Skin epidermis (tissue), 12 donors: ENCODE measurements at regions not wholly inside any gene's neighbourhood (a gene's known extent, or its start where the extent isn't known, plus 50 kb on each side); places are given as distances from the start of the nearest gene placed in this dataset.
A peak's percentile ranks its signal among the peaks of the same experiment; 100 is the strongest.
"Not testable (repeated sequence)": the region's sequence is repeated elsewhere in the genome, so short reads cannot be mapped to it uniquely, and the experiment has no call there.

Experiments
- H3K27ac ChIP-seq, 21 experiments: fragments of 200-600 bp; sonication (generic) in 11 of 21; one replicate each; pipeline ENCODE4 v1.5.0; 2020; ENCODE audit warnings: mild to moderate bottlenecking in 3 of 21, inconsistent platforms in 2 of 21, moderate library complexity in 2 of 21
- H3K4me3 ChIP-seq, 7 experiments: fragments of 200-600 bp; sonication (generic) in 2 of 7; one replicate each; pipeline ENCODE4 v1.5.0; 2020; ENCODE audit warnings: inconsistent platforms in 2 of 7, mild to moderate bottlenecking in 2 of 7, moderate library complexity in 1 of 7

- H3K27ac ChIP-seq = no peak overlapping the region
- no peak overlapping the region for H3K4me3 ChIP-seq
Measured at GRCh38 chr6:105713474-105714118, 310.7 kb upstream of the PREP start.

- H3K4me3 ChIP-seq = no peak overlapping the region
- no peak overlapping the region for H3K27ac ChIP-seq
Measured at GRCh38 chr6:105711216-105711615, 308.3 kb upstream of the PREP start.

DNA sequence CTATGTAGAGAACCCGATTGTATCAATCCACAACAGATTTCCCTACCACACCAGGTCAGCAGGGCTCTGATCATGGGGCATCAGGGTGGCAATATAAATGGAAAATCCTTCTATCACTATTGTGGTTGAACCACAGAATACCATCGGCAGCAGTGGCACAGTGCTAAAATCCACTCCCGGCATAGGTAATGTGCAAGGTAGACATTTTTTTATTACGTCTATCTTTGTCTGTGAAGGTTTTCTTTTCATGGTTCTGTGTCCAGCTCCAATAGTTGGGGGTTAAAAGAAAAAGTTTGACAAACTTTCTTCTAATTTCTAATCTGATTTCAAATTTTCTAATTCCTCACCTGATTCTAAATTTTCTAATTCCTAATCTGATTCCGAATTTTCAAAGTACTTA lies 302.7 kb upstream of the PREP start:
- no peak overlapping the region for H3K27ac ChIP-seq
- H3K4me3 ChIP-seq = no peak overlapping the region

GRCh38 chr6:105695461-105695860 lies 292.6 kb upstream of the PREP start:
- Histone ChIP-seq H3K4me3 (no peak overlapping the region), H3K27ac (no peak overlapping the region)

- Histone ChIP-seq H3K4me3 (no peak overlapping the region), H3K27ac (peak overlapping the region in 8 of 21 experiments; percentile 5 to 58 (median 32))
Measured at GRCh38 chr6:105692613-105693215, 289.8 kb upstream of the PREP start.

DNA sequence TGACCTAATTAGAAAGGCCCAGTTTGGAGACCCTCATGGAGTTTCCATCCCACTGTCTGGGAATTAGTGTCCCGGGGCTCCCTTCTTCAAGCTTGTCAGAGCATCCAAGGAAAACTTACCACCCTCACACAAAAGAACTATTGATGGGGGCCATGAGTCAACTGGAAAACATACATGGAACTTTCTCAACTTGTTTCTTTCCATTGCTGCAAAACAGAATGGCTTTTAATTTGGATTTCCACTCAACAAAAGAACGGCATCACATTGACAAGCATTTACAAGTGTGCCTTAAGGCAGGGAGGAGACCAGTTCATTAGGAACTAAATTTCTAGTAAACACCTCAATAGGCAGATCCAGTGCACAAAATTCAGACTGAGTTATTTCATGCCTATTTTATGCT lies 289.1 kb upstream of the PREP start:
- Histone ChIP-seq H3K4me3 (no peak overlapping the region), H3K27ac (peak overlapping the region in 7 of 21 experiments; percentile 12 to 58 (median 37))

DNA sequence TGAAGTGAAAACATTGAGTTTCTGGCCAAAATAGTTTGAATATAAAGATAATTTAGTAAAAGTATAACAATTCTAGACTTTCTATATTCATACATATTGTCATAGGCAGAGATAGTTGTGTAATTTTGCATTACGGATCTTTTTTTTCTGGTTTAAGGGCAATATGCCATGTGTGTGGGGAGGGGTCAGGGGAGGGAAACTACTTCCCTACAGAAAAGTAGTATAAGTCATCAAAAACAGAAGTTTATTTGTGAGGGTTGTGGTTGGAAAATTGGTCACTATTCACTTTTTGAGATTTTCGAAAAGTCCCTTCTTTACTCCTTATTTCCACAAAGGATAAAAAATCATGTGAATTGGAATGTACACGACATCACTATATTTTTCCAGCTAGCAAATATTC lies 288.2 kb upstream of the PREP start:
- Histone ChIP-seq H3K4me3 (no peak overlapping the region), H3K27ac (no peak overlapping the region)

DNA sequence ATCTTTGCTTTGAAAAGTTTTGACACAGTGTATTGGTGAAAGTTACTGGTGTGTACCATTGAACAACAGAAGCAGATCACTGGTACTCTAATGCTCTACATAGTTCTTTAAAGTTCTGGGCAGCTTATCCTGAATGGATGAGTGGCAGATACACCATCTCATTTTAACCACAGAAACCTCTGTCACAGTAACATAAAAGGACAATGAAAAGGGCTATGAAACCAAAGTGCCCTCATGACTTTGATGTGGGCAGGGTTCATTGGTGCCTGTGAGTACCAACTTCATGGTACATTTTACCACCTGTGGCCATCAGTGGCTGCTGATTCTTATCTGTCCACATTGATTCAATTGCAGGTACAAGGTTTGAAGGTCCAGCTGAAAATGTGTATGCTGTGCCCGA lies 285.7 kb upstream of the PREP start:
- Histone ChIP-seq H3K27ac (no peak overlapping the region), H3K4me3 (no peak overlapping the region)

GRCh38 chr6:105686793-105687192 lies 283.9 kb upstream of the PREP start:
- not testable (repeated sequence) for H3K4me3 ChIP-seq

GRCh38 chr6:105681061-105681460 lies 278.2 kb upstream of the PREP start:
- no peak overlapping the region for H3K27ac ChIP-seq
- H3K4me3 ChIP-seq = no peak overlapping the region

More at GRCh38 chr6:105686793-105687192, 283.9 kb upstream of the PREP start:
- not testable (repeated sequence) for H3K27ac ChIP-seq

- Histone ChIP-seq H3K27ac (no peak overlapping the region), H3K4me3 (no peak overlapping the region)
Measured at GRCh38 chr6:105680131-105680530, 277.2 kb upstream of the PREP start.

DNA sequence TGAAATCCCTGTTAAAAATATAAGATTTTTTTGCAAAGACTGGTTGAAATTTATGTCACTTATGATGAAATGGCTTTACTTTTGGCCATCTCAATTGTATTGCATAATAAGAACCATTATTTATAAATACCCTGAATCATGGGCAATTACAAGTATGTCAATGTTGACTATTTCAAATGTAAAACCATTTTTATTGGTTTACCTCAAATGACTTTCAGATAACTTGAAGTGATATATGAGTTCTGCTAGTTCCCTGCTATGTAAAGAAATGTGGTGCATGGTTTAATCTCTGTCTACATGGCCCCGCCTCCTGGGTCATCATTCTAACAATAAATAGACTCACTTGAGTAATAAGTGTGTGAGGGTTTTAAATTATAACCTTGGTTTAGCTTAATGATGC lies 275.6 kb upstream of the PREP start:
- no peak overlapping the region for H3K27ac ChIP-seq

DNA sequence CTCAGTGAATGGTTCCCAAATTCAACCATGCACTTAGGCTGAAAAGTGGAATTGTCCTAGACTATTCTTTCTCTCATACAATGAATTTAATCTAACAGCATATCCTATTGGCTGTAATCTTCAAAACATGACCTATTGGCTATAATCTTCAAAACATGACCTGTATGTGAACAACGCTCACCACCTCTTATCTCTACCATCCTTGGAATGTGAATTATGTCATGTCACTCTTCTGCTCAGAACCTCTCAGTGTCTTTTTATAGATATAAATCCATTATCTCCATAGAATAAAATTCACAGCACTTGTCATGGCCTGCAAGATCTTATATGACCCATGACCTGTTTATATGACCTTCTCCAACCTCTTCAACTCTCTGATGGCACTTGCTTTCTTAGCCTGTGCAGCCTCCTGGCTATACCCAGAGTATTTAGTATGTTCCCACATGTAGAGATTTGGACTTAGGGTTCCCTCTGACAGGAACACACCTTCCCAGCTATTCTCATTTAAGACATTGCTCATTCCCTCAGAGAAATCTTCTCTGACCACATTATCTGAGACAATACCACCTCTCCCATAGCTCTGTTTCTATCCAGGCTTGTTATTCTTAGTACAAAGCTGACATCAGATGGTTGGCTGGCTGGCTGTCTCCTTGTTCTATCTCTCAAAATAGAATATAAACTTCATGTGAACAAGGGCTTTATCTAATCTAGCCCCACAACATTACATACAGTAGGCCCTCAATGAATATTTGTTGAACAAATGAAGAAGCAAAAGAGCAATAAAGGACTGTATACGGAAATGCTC lies 275.0 kb upstream of the PREP start:
- no peak overlapping the region for H3K4me3 ChIP-seq
- no peak overlapping the region for H3K27ac ChIP-seq

More for the DNA sequence above, 275.6 kb upstream of the PREP start:
- H3K4me3 ChIP-seq = no peak overlapping the region

- no peak overlapping the region for H3K4me3 ChIP-seq
Measured at GRCh38 chr6:105676857-105677256, 274.0 kb upstream of the PREP start.

GRCh38 chr6:105675715-105676397 lies 273.0 kb upstream of the PREP start:
- no peak overlapping the region for H3K4me3 ChIP-seq

More at GRCh38 chr6:105676857-105677256, 274.0 kb upstream of the PREP start:
- no peak overlapping the region for H3K27ac ChIP-seq

DNA sequence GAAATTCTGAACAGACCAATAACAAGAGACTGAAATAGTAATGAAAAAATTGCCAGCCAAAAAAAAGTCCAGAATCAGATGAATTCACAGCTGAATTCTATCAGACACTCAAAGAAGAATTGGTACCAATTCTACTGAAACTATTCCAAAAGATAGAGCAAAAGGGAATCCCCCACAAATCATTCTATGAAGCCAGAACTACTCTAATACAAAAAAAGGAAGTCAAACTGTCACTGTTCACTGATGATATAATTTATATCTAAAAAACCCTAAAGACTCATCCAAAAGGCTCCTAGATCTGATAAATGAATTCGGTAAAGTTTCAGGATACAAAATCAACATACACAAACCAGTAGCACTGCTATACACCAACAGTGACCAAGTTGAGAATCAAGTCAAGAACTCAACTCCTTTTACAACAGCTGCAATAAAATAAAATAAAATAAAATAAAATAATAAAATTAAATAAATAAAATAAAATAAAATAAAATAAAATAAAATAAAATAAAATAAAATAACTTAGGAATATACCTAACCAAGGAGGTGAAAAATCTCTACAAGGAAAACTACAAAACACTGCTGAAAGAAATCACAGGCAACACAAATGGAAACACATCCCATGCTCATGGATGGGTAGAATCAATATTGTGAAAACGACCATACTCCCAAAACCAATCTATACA lies 270.1 kb upstream of the PREP start:
- not testable (repeated sequence) for H3K27ac ChIP-seq, H3K4me3 ChIP-seq

More at GRCh38 chr6:105675715-105676397, 273.0 kb upstream of the PREP start:
- peak overlapping the region in 1 of 21 experiments; percentile 11 for H3K27ac ChIP-seq

- no peak overlapping the region for H3K27ac ChIP-seq
- no peak overlapping the region for H3K4me3 ChIP-seq
Measured at GRCh38 chr6:105669232-105669631, 266.4 kb upstream of the PREP start.

- H3K4me3 ChIP-seq = no peak overlapping the region
- no peak overlapping the region for H3K27ac ChIP-seq
Measured at GRCh38 chr6:105667056-105667455, 264.2 kb upstream of the PREP start.

DNA sequence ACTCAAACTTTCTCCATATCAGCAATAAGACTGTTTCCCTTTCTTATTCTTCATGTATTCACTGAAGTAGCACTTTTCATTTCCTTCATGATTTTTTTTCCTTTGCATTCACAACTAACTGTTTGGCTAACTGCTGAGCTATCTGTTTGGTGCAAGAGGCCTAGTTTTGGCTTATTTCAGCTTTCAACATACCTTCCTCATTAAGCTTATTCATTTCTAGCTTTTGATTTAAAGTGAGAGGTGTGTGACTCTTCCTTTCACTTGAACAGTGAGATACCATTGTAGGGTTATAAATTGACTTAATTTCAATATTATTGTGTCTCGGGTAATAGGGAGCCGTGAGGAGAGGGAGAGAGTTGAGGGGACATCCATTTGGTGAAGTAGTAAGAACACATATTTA lies 262.0 kb upstream of the PREP start:
- H3K4me3 ChIP-seq = no peak overlapping the region
- no peak overlapping the region for H3K27ac ChIP-seq

GRCh38 chr6:105651969-105652368 lies 249.1 kb upstream of the PREP start:
- Histone ChIP-seq H3K4me3 (no peak overlapping the region), H3K27ac (peak overlapping the region in 3 of 21 experiments; percentile 16 to 83 (median 28))
